ENCODE measurements at regions not wholly inside any gene's neighbourhood (a gene's known extent, or its start where the extent isn't known, plus 50 kb on each side); places are given as distances from the start of the nearest gene placed in this dataset.
"Not testable (repeated sequence)": the region's sequence is repeated elsewhere in the genome, so short reads cannot be mapped to it uniquely, and the experiment has no call there.

- DNase-seq (ENCODE audit: low read depth): no peak
These were observed 226.4 kb upstream of the CAND1 start for GRCh38 chr12:67042697-67043131.

- DNase-seq (ENCODE audit: low read depth): no peak
These were observed 225.4 kb upstream of the CAND1 start for GRCh38 chr12:67043771-67044170.

GRCh38 chr12:67045650-67046049 lies 223.5 kb upstream of the CAND1 start:
- no peak for DNase-seq (ENCODE audit: low read depth)

- no peak for DNase-seq (ENCODE audit: low read depth)
These were observed 223.1 kb upstream of the CAND1 start for GRCh38 chr12:67046062-67046461.

- DNase-seq (ENCODE audit: low read depth): no peak
These were observed 221.5 kb upstream of the CAND1 start for GRCh38 chr12:67047634-67048033.

GRCh38 chr12:67048371-67048770 lies 220.8 kb upstream of the CAND1 start:
- no peak for DNase-seq (ENCODE audit: low read depth)

GRCh38 chr12:67049199-67049598 lies 220.0 kb upstream of the CAND1 start:
- not testable (repeated sequence) for DNase-seq (ENCODE audit: low read depth)

GRCh38 chr12:67052981-67053380 lies 216.2 kb upstream of the CAND1 start:
- no peak for DNase-seq (ENCODE audit: low read depth)

- no peak for DNase-seq (ENCODE audit: low read depth)
These were observed 212.8 kb upstream of the CAND1 start for GRCh38 chr12:67056329-67056728.

- DNase-seq (ENCODE audit: low read depth): no peak
These were observed 212.1 kb upstream of the CAND1 start for GRCh38 chr12:67057072-67057471.

GRCh38 chr12:67062193-67062592 lies 207.0 kb upstream of the CAND1 start:
- no peak for DNase-seq (ENCODE audit: low read depth)

- no peak for DNase-seq (ENCODE audit: low read depth)
These were observed 201.5 kb upstream of the CAND1 start for GRCh38 chr12:67067453-67068203.

GRCh38 chr12:67068204-67068731 lies 200.9 kb upstream of the CAND1 start:
- peak; percentile 9 for DNase-seq (ENCODE audit: low read depth)

- peak; percentile 30 for DNase-seq (ENCODE audit: low read depth)
These were observed 200.3 kb upstream of the CAND1 start for GRCh38 chr12:67068761-67069450.

GRCh38 chr12:67069451-67070306 lies 199.5 kb upstream of the CAND1 start:
- DNase-seq (ENCODE audit: low read depth): peak; percentile 31

GRCh38 chr12:67070307-67070600 lies 198.9 kb upstream of the CAND1 start:
- peak; percentile 22 for DNase-seq (ENCODE audit: low read depth)

GRCh38 chr12:67070604-67071003 lies 198.6 kb upstream of the CAND1 start:
- no peak for DNase-seq (ENCODE audit: low read depth)

- not testable (repeated sequence) for DNase-seq (ENCODE audit: low read depth)
These were observed 196.9 kb upstream of the CAND1 start for GRCh38 chr12:67072281-67072680.

- no peak for DNase-seq (ENCODE audit: low read depth)
These were observed 195.8 kb upstream of the CAND1 start for GRCh38 chr12:67073336-67073735.

- no peak for DNase-seq (ENCODE audit: low read depth)
These were observed 195.1 kb upstream of the CAND1 start for GRCh38 chr12:67074072-67074471.

- DNase-seq (ENCODE audit: low read depth): no peak
These were observed 191.5 kb upstream of the CAND1 start for GRCh38 chr12:67077617-67078016.

GRCh38 chr12:67078957-67079356 lies 190.2 kb upstream of the CAND1 start:
- no peak for DNase-seq (ENCODE audit: low read depth)

- DNase-seq (ENCODE audit: low read depth): no peak
These were observed 188.5 kb upstream of the CAND1 start for GRCh38 chr12:67080637-67081036.

Data from stimulated activated CD4-positive, alpha-beta T cell treated with anti-CD3 and anti-CD28 coated beads, Interleukin-2, amount 100 ng/mL, for 4 hours (primary cell).